Lung (tissue), 11 donors: ENCODE measurements at regions not wholly inside any gene's neighbourhood (a gene's known extent, or its start where the extent isn't known, plus 50 kb on each side); places are given as distances from the start of the nearest gene placed in this dataset.

Experiments
- ATAC-seq: fragments of 200-7000 bp; cut with Tn5 transposase; one replicate; pipeline ENCODE4 v1.9.1; 2020; ENCODE audit warnings: moderate number of reproducible peaks; ENCODE audit not compliant: insufficient read depth, low FRiP score
- DNase-seq, 3 donors: peaks; one replicate each; pipeline ENCODE4 v3.0.0-alpha.2; 2013 to 2017
- H3K27ac ChIP-seq, 2 donors: one replicate each; pipeline ENCODE4 v1.5.1; 2013; ENCODE audit warnings: mild to moderate bottlenecking in 2 of 2, moderate library complexity in 2 of 2, control low read depth in 1 of 2, inconsistent platforms in 1 of 2, low read depth in 1 of 2, low read length in 1 of 2
- H3K27me3 ChIP-seq, 3 donors: one replicate each; pipeline ENCODE4 v1.5.1; 2013; ENCODE audit warnings: low read length in 2 of 3; ENCODE audit not compliant: control insufficient read depth in 3 of 3, insufficient read depth in 3 of 3
- H3K36me3 ChIP-seq, 4 donors: one replicate each; pipeline ENCODE4 v1.5.1; 2013; ENCODE audit warnings: low read length in 4 of 4, mild to moderate bottlenecking in 1 of 4, moderate library complexity in 1 of 4; ENCODE audit not compliant: control insufficient read depth in 4 of 4, insufficient read depth in 4 of 4
- H3K4me1 ChIP-seq, 5 donors: one replicate each; pipeline ENCODE4 v1.5.1; 2013; ENCODE audit warnings: low read length in 5 of 5, mild to moderate bottlenecking in 2 of 5, moderate library complexity in 1 of 5; ENCODE audit not compliant: control insufficient read depth in 5 of 5, insufficient read depth in 5 of 5
- H3K4me3 ChIP-seq: one replicate; pipeline ENCODE4 v1.5.1; 2013; ENCODE audit warnings: mild to moderate bottlenecking, control low read depth, moderate library complexity
- H3K9ac ChIP-seq, 2 donors: one replicate each; pipeline ENCODE4 v1.5.1; 2013; ENCODE audit warnings: low read length in 2 of 2, control low read depth in 1 of 2; ENCODE audit not compliant: insufficient read depth in 1 of 2
- H3K9me3 ChIP-seq, 4 donors: one replicate each; pipeline ENCODE4 v1.5.1; 2013; ENCODE audit warnings: low read length in 3 of 4, mild to moderate bottlenecking in 1 of 4, moderate library complexity in 1 of 4; ENCODE audit not compliant: control insufficient read depth in 4 of 4, insufficient read depth in 3 of 4
- CTCF ChIP-seq: IDR thresholded peaks from 2 replicates; pipeline ENCODE4 v1.5.1; 2012; ENCODE audit warnings: mild to moderate bottlenecking; ENCODE audit errors: control extremely low read depth, extremely low read depth
- WGBS, 2 donors: extraction: QIAGEN DNeasy Blood & Tissue Kit; methylation state at CpG; one replicate each; pipeline ENCODE4 v1.1.7; 2013; 5-methylcytosine and 5-hydroxymethylcytosine counted together
- donor health status: control.
- donor health status: control.
- donor health status: Bipolar disorder and iron deficiency.
- donor health status: healthy.
- donor health status: DM: yes; HTN: yes; CAD: no.

DNA sequence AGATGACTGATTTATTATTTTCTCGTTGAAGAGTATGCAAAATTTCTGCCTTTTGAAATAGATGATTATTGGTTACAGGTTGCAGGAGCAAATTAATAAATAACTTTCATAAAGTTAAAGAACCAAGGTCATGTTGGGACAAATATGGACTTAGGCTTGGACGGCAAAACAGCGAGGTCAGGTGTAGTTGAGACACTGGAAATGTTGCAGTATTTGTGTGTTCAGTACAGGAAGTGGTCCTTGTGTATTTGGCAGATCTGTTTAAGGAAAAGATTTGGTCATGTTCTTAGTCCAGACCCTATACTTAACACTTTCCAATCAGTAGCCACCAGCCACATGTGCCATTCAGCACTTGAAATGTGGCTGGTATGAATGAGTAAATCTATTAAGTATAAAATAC is 486.5 kb downstream of the TDRD15 start:
- Histone ChIP-seq H3K4me3 (no peak overlapping the region), H3K27me3 (no peaks in the 10 kb centered on the region), H3K27ac (no peak overlapping the region), H3K9ac (no peak overlapping the region), H3K9me3 (peaks cover 0 to 3% (median 1%) of the 10 kb centered on the region in 4 donors), H3K4me1 (peaks cover 0 to 5% (median 0%) of the 10 kb centered on the region in 5 donors), H3K36me3 (no peaks in the 10 kb centered on the region)
- DNase-seq, result no peak
- TF ChIP-seq CTCF, result no peak
- ATAC-seq, result no peak
- WGBS, 2 donors, result 81 to 82% methylated on average over 3 of the region's 3 CpGs

DNA sequence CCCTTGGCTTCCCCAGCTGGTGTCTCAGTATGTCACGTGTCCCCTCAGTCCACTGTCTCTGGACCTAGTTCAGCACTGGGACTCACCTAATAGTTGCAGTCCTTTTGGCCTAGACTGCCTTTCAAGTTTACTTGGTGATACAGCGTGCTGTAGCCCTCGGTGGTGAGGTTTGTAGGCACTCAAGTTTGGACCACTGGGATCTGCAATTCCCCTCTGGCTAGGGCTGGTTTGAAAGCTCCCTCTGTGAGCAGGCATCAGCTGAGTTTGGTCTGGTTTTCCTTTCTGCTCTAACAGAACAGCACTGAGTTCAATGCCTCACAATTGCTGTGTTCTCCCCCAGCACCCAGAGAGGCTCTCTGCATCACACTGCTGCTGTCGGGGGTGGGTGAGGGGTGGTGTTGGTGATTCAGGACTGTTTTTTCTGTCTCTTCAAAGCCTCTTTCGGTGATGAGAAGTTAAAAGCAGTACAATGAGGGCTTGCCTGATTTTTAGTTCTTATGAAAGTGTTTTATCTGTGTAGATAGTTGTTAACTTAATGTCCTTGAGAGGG is 494.2 kb downstream of the TDRD15 start:
- Histone ChIP-seq H3K9me3 (peaks cover 0 to 2% (median 0%) of the 10 kb centered on the region in 4 donors), H3K27me3 (no peaks in the 10 kb centered on the region), H3K9ac (no peak overlapping the region), H3K27ac (no peak overlapping the region), H3K4me1 (no peaks in the 10 kb centered on the region), H3K36me3 (no peaks in the 10 kb centered on the region), H3K4me3 (no peak overlapping the region)
- DNase-seq (no peak), ATAC-seq (no peak)
- TF ChIP-seq CTCF, result no peak
- WGBS, 2 donors, result 77 to 81% methylated on average over 5 of the region's 5 CpGs

DNA sequence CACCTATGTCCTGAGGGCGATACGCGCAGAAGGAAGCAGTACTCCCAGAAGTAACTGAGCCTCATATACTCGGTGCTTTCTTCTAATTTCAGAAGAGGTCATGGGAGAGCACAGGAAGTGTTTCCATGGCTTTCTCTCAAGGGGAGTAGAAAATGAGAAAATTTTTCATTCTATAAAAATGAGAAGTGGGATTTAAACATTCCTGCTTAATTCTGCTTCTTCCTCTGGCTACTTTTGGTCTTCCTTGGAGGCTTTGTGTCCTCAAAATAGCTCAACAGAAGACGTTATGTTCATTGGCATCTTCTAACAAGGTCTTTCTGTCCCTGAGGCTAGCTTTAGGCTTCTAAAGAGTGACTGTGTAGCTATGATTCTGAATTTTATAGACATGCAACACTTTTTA is 497.0 kb downstream of the TDRD15 start:
- no peak for DNase-seq
- no peak for ATAC-seq

More for the DNA sequence above, 497.0 kb downstream of the TDRD15 start:
- Histone ChIP-seq H3K4me3 (no peak overlapping the region), H3K9me3 (peaks cover 0 to 2% (median 0%) of the 10 kb centered on the region in 4 donors), H3K36me3 (no peaks in the 10 kb centered on the region), H3K27ac (no peak overlapping the region), H3K27me3 (no peaks in the 10 kb centered on the region), H3K4me1 (no peaks in the 10 kb centered on the region), H3K9ac (no peak overlapping the region)
- no peak for TF ChIP-seq CTCF
- WGBS, 2 donors, result 79 to 80% methylated on average over 5 of the region's 5 CpGs
